A673 (cell line): ENCODE measurements at regions not wholly inside any gene's neighbourhood (a gene's known extent, or its start where the extent isn't known, plus 50 kb on each side); places are given as distances from the start of the nearest gene placed in this dataset.

Source experiments
- BruUV-seq: library from RNA; stranded (reverse); fragments of 400-500 nt; replicated peaks from 2 replicates; lab custom pipeline; 2021; lab: Mats Ljungman, UMichigan
- CTCF ChIA-PET: fragments of 300-600 bp; sonication (Branson Sonifier 250); formaldehyde crosslinking; loops from one replicate; lab custom pipeline; 2022; ENCODE audit warnings: antibody characterized with exemption; lab: Charles Lee
- POLR2A ChIA-PET: fragments of 300-600 bp; sonication (Branson Sonifier 250); formaldehyde crosslinking; loops from one replicate; lab custom pipeline; 2022; ENCODE audit warnings: antibody characterized with exemption; ENCODE audit not compliant: low non-redundant PET; lab: Charles Lee
- DNase-seq: peaks from one replicate; pipeline ENCODE4 v3.0.0-alpha.2; 2015; ENCODE audit warnings: low spot score
- H3K27ac ChIP-seq: fragments of 200-600 bp; sonication (generic); 2 replicates; pipeline ENCODE4 v1.5.1; 2016; ENCODE audit warnings: mixed run types, low read depth, mild to moderate bottlenecking, mixed read lengths, antibody characterized with exemption, low read length; ENCODE audit not compliant: poor library complexity, severe bottlenecking
- H3K27me3 ChIP-seq: fragments of 200-600 bp; sonication (generic); replicated peaks from 2 replicates; pipeline ENCODE4 v1.6.1; 2017; ENCODE audit warnings: mixed run types, low read depth, mild to moderate bottlenecking, mixed read lengths, antibody characterized with exemption, low read length; ENCODE audit not compliant: insufficient read depth, poor library complexity
- H3K36me3 ChIP-seq: fragments of 200-600 bp; sonication (generic); 2 replicates; pipeline ENCODE4 v1.6.1; 2016; ENCODE audit warnings: mixed run types, mild to moderate bottlenecking, mixed read lengths, antibody characterized with exemption, low read length; ENCODE audit not compliant: insufficient read depth, poor library complexity, severe bottlenecking
- H3K4me1 ChIP-seq: fragments of 200-600 bp; sonication (generic); 2 replicates; pipeline ENCODE4 v1.6.1; 2017; ENCODE audit warnings: mixed run types, mild to moderate bottlenecking, mixed read lengths, antibody characterized with exemption, low read length; ENCODE audit not compliant: insufficient read depth, poor library complexity, severe bottlenecking
- H3K4me3 ChIP-seq: fragments of 200-600 bp; sonication (generic); 2 replicates; pipeline ENCODE4 v1.5.1; 2016; ENCODE audit warnings: low read depth, mixed run types, mild to moderate bottlenecking, mixed read lengths, low read length; ENCODE audit not compliant: poor library complexity, severe bottlenecking
- H3K9me3 ChIP-seq: fragments of 200-600 bp; sonication (generic); 2 replicates; pipeline ENCODE4 v1.6.1; 2016; ENCODE audit warnings: mixed run types, low read depth, mild to moderate bottlenecking, mixed read lengths, antibody characterized with exemption, low read length; ENCODE audit not compliant: poor library complexity, severe bottlenecking
- CTCF ChIP-seq: fragments of 300-800, 200-600 bp; sonication (generic); conservative IDR thresholded peaks from 2 replicates; pipeline ENCODE4 v1.5.1; 2017; ENCODE audit warnings: low read depth, mild to moderate bottlenecking, antibody characterized with exemption, low read length, moderate library complexity, mixed read lengths
- EZH2 ChIP-seq: fragments of 200-600 bp; sonication (generic); IDR thresholded peaks from 2 replicates; pipeline ENCODE4 v1.6.1; 2017; ENCODE audit warnings: borderline replicate concordance, low read depth, mild to moderate bottlenecking, mixed read lengths, antibody characterized with exemption, low read length; ENCODE audit not compliant: poor library complexity, severe bottlenecking
- intact Hi-C: fragments of 100-400 bp; cut with micrococcal nuclease; formaldehyde crosslinking; loops from one replicate; pipeline ENCODE4 v1.10.0; 2022; ENCODE audit not compliant: unreplicated experiment

GRCh38 chr2:17328161-17328560, 190.1 kb downstream of the RAD51AP2 start:
- POLR2A ChIA-PET: no interaction called here
- TF ChIP-seq CTCF: no peak
- TF ChIP-seq EZH2: no peak

GRCh38 chr2:17327649-17328048, 190.6 kb downstream of the RAD51AP2 start:
- POLR2A ChIA-PET: no interaction called here

More at GRCh38 chr2:17328161-17328560, 190.1 kb downstream of the RAD51AP2 start:
- Histone ChIP-seq H3K27ac (no peak overlapping the region), H3K4me1 (no peaks in the 10 kb centered on the region), H3K9me3 (no peaks in the 10 kb centered on the region), H3K27me3 (no peaks in the 10 kb centered on the region), H3K4me3 (no peak overlapping the region), H3K36me3 (no peaks in the 10 kb centered on the region)
- BruUV-seq: no TSS peak
- CTCF ChIA-PET: no interaction called here
- no peak for DNase-seq
- intact Hi-C loops: no loop called here

GRCh38 chr2:17326717-17327116, 191.5 kb downstream of the RAD51AP2 start:
- no TSS peak for BruUV-seq
- no peaks in the 10 kb centered on the region for H3K9me3 ChIP-seq
- H3K4me3 ChIP-seq: no peak overlapping the region
- H3K36me3 ChIP-seq: no peaks in the 10 kb centered on the region
- DNase-seq: no peak
- POLR2A ChIA-PET: no interaction called here
- TF ChIP-seq EZH2 (no peak), CTCF (no peak)
- H3K27ac ChIP-seq: no peak overlapping the region
- no peaks in the 10 kb centered on the region for H3K4me1 ChIP-seq
- intact Hi-C loops: no loop called here
- no peaks in the 10 kb centered on the region for H3K27me3 ChIP-seq
- CTCF ChIA-PET: no interaction called here

More at GRCh38 chr2:17327649-17328048, 190.6 kb downstream of the RAD51AP2 start:
- Histone ChIP-seq H3K4me3 (no peak overlapping the region), H3K27ac (no peak overlapping the region), H3K4me1 (no peaks in the 10 kb centered on the region), H3K36me3 (no peaks in the 10 kb centered on the region), H3K27me3 (no peaks in the 10 kb centered on the region), H3K9me3 (no peaks in the 10 kb centered on the region)
- no peak for DNase-seq
- CTCF ChIA-PET: no interaction called here
- no TSS peak for BruUV-seq
- TF ChIP-seq EZH2 (no peak), CTCF (no peak)
- intact Hi-C loops: no loop called here
